ENCODE measurements at regions not wholly inside any gene's neighbourhood (a gene's known extent, or its start where the extent isn't known, plus 50 kb on each side); places are given as distances from the start of the nearest gene placed in this dataset.

- intact Hi-C loops (cut with micrococcal nuclease; ENCODE audit: unreplicated experiment) = no loop called here
- FAIRE-seq = no peak
- TF ChIP-seq YY1 (IDR thresholded peaks at IDR 0.05; ENCODE audit: low read depth, low read length) = no peak
- TF ChIP-seq, protein P1, sequence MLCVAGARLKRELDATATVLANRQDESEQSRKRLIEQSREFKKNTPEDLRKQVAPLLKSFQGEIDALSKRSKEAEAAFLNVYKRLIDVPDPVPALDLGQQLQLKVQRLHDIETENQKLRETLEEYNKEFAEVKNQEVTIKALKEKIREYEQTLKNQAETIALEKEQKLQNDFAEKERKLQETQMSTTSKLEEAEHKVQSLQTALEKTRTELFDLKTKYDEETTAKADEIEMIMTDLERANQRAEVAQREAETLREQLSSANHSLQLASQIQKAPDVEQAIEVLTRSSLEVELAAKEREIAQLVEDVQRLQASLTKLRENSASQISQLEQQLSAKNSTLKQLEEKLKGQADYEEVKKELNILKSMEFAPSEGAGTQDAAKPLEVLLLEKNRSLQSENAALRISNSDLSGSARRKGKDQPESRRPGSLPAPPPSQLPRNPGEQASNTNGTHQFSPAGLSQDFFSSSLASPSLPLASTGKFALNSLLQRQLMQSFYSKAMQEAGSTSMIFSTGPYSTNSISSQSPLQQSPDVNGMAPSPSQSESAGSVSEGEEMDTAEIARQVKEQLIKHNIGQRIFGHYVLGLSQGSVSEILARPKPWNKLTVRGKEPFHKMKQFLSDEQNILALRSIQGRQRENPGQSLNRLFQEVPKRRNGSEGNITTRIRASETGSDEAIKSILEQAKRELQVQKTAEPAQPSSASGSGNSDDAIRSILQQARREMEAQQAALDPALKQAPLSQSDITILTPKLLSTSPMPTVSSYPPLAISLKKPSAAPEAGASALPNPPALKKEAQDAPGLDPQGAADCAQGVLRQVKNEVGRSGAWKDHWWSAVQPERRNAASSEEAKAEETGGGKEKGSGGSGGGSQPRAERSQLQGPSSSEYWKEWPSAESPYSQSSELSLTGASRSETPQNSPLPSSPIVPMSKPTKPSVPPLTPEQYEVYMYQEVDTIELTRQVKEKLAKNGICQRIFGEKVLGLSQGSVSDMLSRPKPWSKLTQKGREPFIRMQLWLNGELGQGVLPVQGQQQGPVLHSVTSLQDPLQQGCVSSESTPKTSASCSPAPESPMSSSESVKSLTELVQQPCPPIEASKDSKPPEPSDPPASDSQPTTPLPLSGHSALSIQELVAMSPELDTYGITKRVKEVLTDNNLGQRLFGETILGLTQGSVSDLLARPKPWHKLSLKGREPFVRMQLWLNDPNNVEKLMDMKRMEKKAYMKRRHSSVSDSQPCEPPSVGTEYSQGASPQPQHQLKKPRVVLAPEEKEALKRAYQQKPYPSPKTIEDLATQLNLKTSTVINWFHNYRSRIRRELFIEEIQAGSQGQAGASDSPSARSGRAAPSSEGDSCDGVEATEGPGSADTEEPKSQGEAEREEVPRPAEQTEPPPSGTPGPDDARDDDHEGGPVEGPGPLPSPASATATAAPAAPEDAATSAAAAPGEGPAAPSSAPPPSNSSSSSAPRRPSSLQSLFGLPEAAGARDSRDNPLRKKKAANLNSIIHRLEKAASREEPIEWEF (IDR thresholded peaks at IDR 0.05; ENCODE audit: insufficient replicate concordance, low read depth, low read length) = no peak
- TF ChIP-seq GATAD2B (conservative IDR thresholded peaks at IDR 0.05; ENCODE audit: low read depth) = no peak
- TF ChIP-seq, protein P2, sequence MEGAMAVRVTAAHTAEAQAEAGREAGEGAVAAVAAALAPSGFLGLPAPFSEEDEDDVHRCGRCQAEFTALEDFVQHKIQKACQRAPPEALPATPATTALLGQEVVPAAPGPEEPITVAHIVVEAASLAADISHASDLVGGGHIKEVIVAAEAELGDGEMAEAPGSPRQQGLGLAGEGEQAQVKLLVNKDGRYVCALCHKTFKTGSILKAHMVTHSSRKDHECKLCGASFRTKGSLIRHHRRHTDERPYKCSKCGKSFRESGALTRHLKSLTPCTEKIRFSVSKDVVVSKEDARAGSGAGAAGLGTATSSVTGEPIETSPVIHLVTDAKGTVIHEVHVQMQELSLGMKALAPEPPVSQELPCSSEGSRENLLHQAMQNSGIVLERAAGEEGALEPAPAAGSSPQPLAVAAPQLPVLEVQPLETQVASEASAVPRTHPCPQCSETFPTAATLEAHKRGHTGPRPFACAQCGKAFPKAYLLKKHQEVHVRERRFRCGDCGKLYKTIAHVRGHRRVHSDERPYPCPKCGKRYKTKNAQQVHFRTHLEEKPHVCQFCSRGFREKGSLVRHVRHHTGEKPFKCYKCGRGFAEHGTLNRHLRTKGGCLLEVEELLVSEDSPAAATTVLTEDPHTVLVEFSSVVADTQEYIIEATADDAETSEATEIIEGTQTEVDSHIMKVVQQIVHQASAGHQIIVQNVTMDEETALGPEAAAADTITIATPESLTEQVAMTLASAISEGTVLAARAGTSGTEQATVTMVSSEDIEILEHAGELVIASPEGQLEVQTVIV (IDR thresholded peaks at IDR 0.05; ENCODE audit: borderline replicate concordance, partially characterized antibody) = no peak
- TF ChIP-seq HDAC6 (IDR thresholded peaks at IDR 0.05; ENCODE audit: unreplicated experiment) = no peak
- no peak for TF ChIP-seq SUZ12 (IDR thresholded peaks at IDR 0.05; ENCODE audit: unreplicated experiment)
- TF ChIP-seq EZH2 (IDR thresholded peaks at IDR 0.05; ENCODE audit: borderline replicate concordance, control insufficient read depth, low read depth, low read length) = no peak
- no peak for TF ChIP-seq NFIC (IDR thresholded peaks at IDR 0.05; ENCODE audit: low read depth, low read length)
- no peak for TF ChIP-seq BHLHE40 (IDR thresholded peaks at IDR 0.05; ENCODE audit: borderline replicate concordance in 1 of 2, low read depth in 2 of 2, low read length in 1 of 2)
- TF ChIP-seq, protein P3, sequence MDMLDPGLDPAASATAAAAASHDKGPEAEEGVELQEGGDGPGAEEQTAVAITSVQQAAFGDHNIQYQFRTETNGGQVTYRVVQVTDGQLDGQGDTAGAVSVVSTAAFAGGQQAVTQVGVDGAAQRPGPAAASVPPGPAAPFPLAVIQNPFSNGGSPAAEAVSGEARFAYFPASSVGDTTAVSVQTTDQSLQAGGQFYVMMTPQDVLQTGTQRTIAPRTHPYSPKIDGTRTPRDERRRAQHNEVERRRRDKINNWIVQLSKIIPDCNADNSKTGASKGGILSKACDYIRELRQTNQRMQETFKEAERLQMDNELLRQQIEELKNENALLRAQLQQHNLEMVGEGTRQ (IDR thresholded peaks at IDR 0.05; ENCODE audit: borderline replicate concordance, low read depth, low read length) = no peak
- no peak for TF ChIP-seq ZNF384 (IDR thresholded peaks at IDR 0.05; ENCODE audit: borderline replicate concordance, low read depth, low read length)
- TF ChIP-seq NBN (IDR thresholded peaks at IDR 0.05) = no peak
- no peak for TF ChIP-seq FOXM1 (IDR thresholded peaks at IDR 0.05; ENCODE audit: low read depth, low read length)
- no peak for TF ChIP-seq NFYA (IDR thresholded peaks at IDR 0.05; ENCODE audit: borderline replicate concordance, low read depth, low read length)
Observed at GRCh38 chr1:98480271-98480670, 181.2 kb upstream of the SNX7 start.

More at GRCh38 chr1:98480271-98480670, 181.2 kb upstream of the SNX7 start:
- H3K4me3 ChIP-seq = no peak overlapping the region
- POLR2A ChIA-PET = no interaction called here
- no peaks in the 10 kb centered on the region for H3K79me2 ChIP-seq (ENCODE audit: control insufficient read depth, insufficient read depth, low read length)
- in situ Hi-C loops (cut with MboI) = no loop called here
- H3K9me3 ChIP-seq (replicated peaks; ENCODE audit: control insufficient read depth, insufficient read depth, low read length) = no peaks in the 10 kb centered on the region
- H4K20me1 ChIP-seq (ENCODE audit: control insufficient read depth, insufficient read depth) = no peaks in the 10 kb centered on the region
- BruUV-seq (replicated peaks) = no TSS peak
- no peak overlapping the region for H3K27ac ChIP-seq (ENCODE audit: control insufficient read depth, insufficient read depth)
- no peak overlapping the region for H3K4me2 ChIP-seq (ENCODE audit: control insufficient read depth, insufficient read depth)
- DNase-seq (ENCODE audit: low read depth, low spot score) (no peak), ATAC-seq (no peak)
- H3K27me3 ChIP-seq (replicated peaks in 1 of 2; ENCODE audit: control insufficient read depth in 2 of 2, insufficient read depth in 2 of 2, low read length in 1 of 2) = no peaks in the 10 kb centered on the region
- H3K36me3 ChIP-seq (ENCODE audit: control insufficient read depth in 2 of 2, insufficient read depth in 2 of 2, low read length in 1 of 2) = no peaks in the 10 kb centered on the region
- CTCF ChIA-PET = no interaction called here
- WGBS (ENCODE audit: insufficient coverage, insufficient replicate concordance, low lambda C conversion rate, missing lambda C conversion rate) = 5% methylated on average over 2 of the region's 2 CpGs
- no peak overlapping the region for H2AFZ ChIP-seq (ENCODE audit: control insufficient read depth, low read depth, low read length)
- SMC1A ChIA-PET (ENCODE audit: uncharacterized antibody, unreplicated experiment) = interaction anchor here (0.7 to 1.1 kb wide), 2 partner anchors 10 to 14 kb away, joined by 3 read pairs; no protein-coding TSS in a partner anchor
- RAD21 ChIA-PET (ENCODE audit: unreplicated experiment) = no interaction called here
- no peaks in the 10 kb centered on the region for H3K4me1 ChIP-seq (ENCODE audit: control insufficient read depth, insufficient read depth, low read length)
- no peak overlapping the region for H3K9ac ChIP-seq (ENCODE audit: control insufficient read depth, insufficient read depth, low read length)

All from GM12878 (cell line).